Activated CD4-positive, alpha-beta T cell treated with anti-CD3 and anti-CD28 coated beads, Interleukin-2, Interleukin-4, amounts not matched to agents 100 ng/mL and 50 ng/mL, durations not matched to agents 16 hours and 8 hours (primary cell): ENCODE measurements at regions not wholly inside any gene's neighbourhood (a gene's known extent, or its start where the extent isn't known, plus 50 kb on each side); places are given as distances from the start of the nearest gene placed in this dataset.

Source experiments
- DNase-seq: peaks from one replicate; pipeline ENCODE4 v3.0.0-alpha.2; 2020; ENCODE audit warnings: low spot score

GRCh38 chr4:125365731-125366130 lies 51.0 kb downstream of the FAT4 start:
- no peak for DNase-seq

GRCh38 chr4:125368146-125368545 lies 53.4 kb downstream of the FAT4 start:
- DNase-seq, result no peak

- no peak for DNase-seq
Observed at GRCh38 chr4:125368671-125369081, 53.9 kb downstream of the FAT4 start.

GRCh38 chr4:125369098-125369497 lies 54.3 kb downstream of the FAT4 start:
- DNase-seq, result no peak

- DNase-seq, result no peak
Observed at GRCh38 chr4:125370478-125370877, 55.7 kb downstream of the FAT4 start.

GRCh38 chr4:125382995-125383394 lies 68.2 kb downstream of the FAT4 start:
- DNase-seq, result no peak

GRCh38 chr4:125387770-125388169 lies 73.0 kb downstream of the FAT4 start:
- DNase-seq, result no peak

- no peak for DNase-seq
Observed at GRCh38 chr4:125388613-125389012, 73.9 kb downstream of the FAT4 start.

- no peak for DNase-seq
Observed at GRCh38 chr4:125389713-125390112, 75.0 kb downstream of the FAT4 start.

- no peak for DNase-seq
Observed at GRCh38 chr4:125390126-125390525, 75.4 kb downstream of the FAT4 start.

- no peak for DNase-seq
Observed at GRCh38 chr4:125390727-125391126, 76.0 kb downstream of the FAT4 start.

- DNase-seq, result no peak
Observed at GRCh38 chr4:125392694-125393093, 77.9 kb downstream of the FAT4 start.

- no peak for DNase-seq
Observed at GRCh38 chr4:125393825-125394224, 79.1 kb downstream of the FAT4 start.

- DNase-seq, result no peak
Observed at GRCh38 chr4:125397226-125397625, 82.5 kb downstream of the FAT4 start.

- no peak for DNase-seq
Observed at GRCh38 chr4:125398263-125399002, 83.7 kb downstream of the FAT4 start.

- no peak for DNase-seq
Observed at GRCh38 chr4:125400756-125401155, 86.0 kb downstream of the FAT4 start.

- no peak for DNase-seq
Observed at GRCh38 chr4:125401784-125402183, 87.0 kb downstream of the FAT4 start.

GRCh38 chr4:125420526-125420925 lies 105.8 kb downstream of the FAT4 start:
- DNase-seq, result no peak

GRCh38 chr4:125421547-125421946 lies 106.8 kb downstream of the FAT4 start:
- DNase-seq, result no peak

GRCh38 chr4:125423124-125423523 lies 108.4 kb downstream of the FAT4 start:
- DNase-seq, result no peak

- no peak for DNase-seq
Observed at GRCh38 chr4:125428832-125429231, 114.1 kb downstream of the FAT4 start.

GRCh38 chr4:125430086-125430485 lies 115.3 kb downstream of the FAT4 start:
- DNase-seq, result no peak

- no peak for DNase-seq
Observed at GRCh38 chr4:125432078-125432477, 117.3 kb downstream of the FAT4 start.

- no peak for DNase-seq
Observed at GRCh38 chr4:125433453-125433852, 118.7 kb downstream of the FAT4 start.
